Bone marrow (tissue), 2 donors: ENCODE measurements at regions not wholly inside any gene's neighbourhood (a gene's known extent, or its start where the extent isn't known, plus 50 kb on each side); places are given as distances from the start of the nearest gene placed in this dataset.
"Not testable (repeated sequence)": the region's sequence is repeated elsewhere in the genome, so short reads cannot be mapped to it uniquely, and the experiment has no call there.

Source experiments
- DNase-seq, 2 donors: peaks; one replicate each; lab custom pipeline; 2025; lab: John Stamatoyannopoulos, UW

GRCh38 chr2:57437077-57437476 lies 609.5 kb upstream of the VRK2 start:
- no peak for DNase-seq

- no peak for DNase-seq
Observed at GRCh38 chr2:57440437-57440836, 606.2 kb upstream of the VRK2 start.

GRCh38 chr2:57443086-57443485 lies 603.5 kb upstream of the VRK2 start:
- DNase-seq, result no peak

GRCh38 chr2:57443973-57444521 lies 602.6 kb upstream of the VRK2 start:
- peak in 1 of 2 donors; percentile 11 for DNase-seq

- DNase-seq, result no peak
Observed at GRCh38 chr2:57444752-57445430, 601.7 kb upstream of the VRK2 start.

- DNase-seq, result no peak
Observed at GRCh38 chr2:57448816-57449215, 597.8 kb upstream of the VRK2 start.

- DNase-seq, result no peak
Observed at GRCh38 chr2:57450170-57450569, 596.4 kb upstream of the VRK2 start.

- no peak for DNase-seq
Observed at GRCh38 chr2:57452634-57453033, 594.0 kb upstream of the VRK2 start.

- DNase-seq, result no peak
Observed at GRCh38 chr2:57453945-57454344, 592.7 kb upstream of the VRK2 start.

- DNase-seq, result no peak
Observed at GRCh38 chr2:57460396-57461276, 586.0 kb upstream of the VRK2 start.

- no peak for DNase-seq
Observed at GRCh38 chr2:57461624-57462023, 585.0 kb upstream of the VRK2 start.

- DNase-seq, result no peak
Observed at GRCh38 chr2:57465067-57465466, 581.5 kb upstream of the VRK2 start.

- DNase-seq, result no peak
Observed at GRCh38 chr2:57465967-57466366, 580.6 kb upstream of the VRK2 start.

- DNase-seq, result no peak
Observed at GRCh38 chr2:57475391-57475790, 571.2 kb upstream of the VRK2 start.

- no peak for DNase-seq
Observed at GRCh38 chr2:57479981-57480380, 566.6 kb upstream of the VRK2 start.

- no peak for DNase-seq
Observed at GRCh38 chr2:57488061-57488460, 558.5 kb upstream of the VRK2 start.

GRCh38 chr2:57490741-57491140 lies 555.9 kb upstream of the VRK2 start:
- no peak for DNase-seq

GRCh38 chr2:57491213-57491612 lies 555.4 kb upstream of the VRK2 start:
- DNase-seq, result no peak

- not testable (repeated sequence) for DNase-seq
Observed at GRCh38 chr2:57493966-57494365, 552.6 kb upstream of the VRK2 start.

- peak in 1 of 2 donors; percentile 23 for DNase-seq
Observed at GRCh38 chr2:57497489-57498096, 549.0 kb upstream of the VRK2 start.

GRCh38 chr2:57504787-57505186 lies 541.8 kb upstream of the VRK2 start:
- no peak for DNase-seq

- DNase-seq, result no peak
Observed at GRCh38 chr2:57509189-57509588, 537.4 kb upstream of the VRK2 start.

GRCh38 chr2:57510704-57511103 lies 535.9 kb upstream of the VRK2 start:
- DNase-seq, result no peak
